IMR-90 (cell line): ENCODE measurements at regions not wholly inside any gene's neighbourhood (a gene's known extent, or its start where the extent isn't known, plus 50 kb on each side); places are given as distances from the start of the nearest gene placed in this dataset.

Experiments
- ATAC-seq: fragments of 200-7000 bp; cut with Tn5 transposase; 2 replicates; pipeline ENCODE4 v1.9.1; 2020; ENCODE audit warnings: low read depth, mild to moderate bottlenecking, moderate library complexity
- BruUV-seq: library from RNA; stranded (reverse); fragments of 400-500 nt; replicated peaks from 2 replicates; lab custom pipeline; 2021; lab: Mats Ljungman, UMichigan
- CTCF ChIA-PET: fragments of 300-600 bp; formaldehyde crosslinking; extraction: SDS; loops from one replicate; lab custom pipeline; 2021; ENCODE audit warnings: antibody characterized with exemption; lab: Yijun Ruan, JAX
- POLR2A ChIA-PET: fragments of 300-600 bp; sonication (Branson Sonifier 250); formaldehyde crosslinking; loops from one replicate; lab custom pipeline; 2022; ENCODE audit warnings: antibody characterized with exemption; ENCODE audit not compliant: unreplicated experiment; lab: Charles Lee
- DNase-seq: peaks from one replicate; pipeline ENCODE4 v3.0.0; 2013
- H2AFZ ChIP-seq: replicated peaks from 2 replicates; pipeline ENCODE3; 2013; ENCODE audit warnings: low read length, mild to moderate bottlenecking; ENCODE audit not compliant: poor library complexity
- H2AK5ac ChIP-seq: 2 replicates; pipeline ENCODE4 v1.6.1; 2013; ENCODE audit warnings: low read depth, low read length, inconsistent platforms
- H2AK9ac ChIP-seq: replicated peaks from 2 replicates; pipeline ENCODE3; 2013; ENCODE audit warnings: mild to moderate bottlenecking, low read depth, low read length, moderate library complexity; ENCODE audit not compliant: poor library complexity
- H2BK120ac ChIP-seq: 2 replicates; pipeline ENCODE4 v1.6.1; 2013; ENCODE audit warnings: low read depth, low read length, inconsistent platforms
- H2BK15ac ChIP-seq: 3 replicates; pipeline ENCODE4 v1.6.1; 2013; ENCODE audit warnings: low read depth, low read length, inconsistent platforms
- H2BK20ac ChIP-seq: 2 replicates; pipeline ENCODE4 v1.6.1; 2013; ENCODE audit warnings: low read depth, mild to moderate bottlenecking, inconsistent platforms, low read length, moderate library complexity
- H2BK5ac ChIP-seq: 2 replicates; pipeline ENCODE4 v1.6.1; 2013; ENCODE audit warnings: mild to moderate bottlenecking, low read depth, low read length, inconsistent platforms; ENCODE audit not compliant: poor library complexity, severe bottlenecking
- H3K14ac ChIP-seq: replicated peaks from 2 replicates; pipeline ENCODE4 v1.6.1; 2013; ENCODE audit warnings: low read depth, low read length, inconsistent platforms
- H3K18ac ChIP-seq: 2 replicates; pipeline ENCODE4 v1.6.1; 2013; ENCODE audit warnings: low read depth, low read length, control low read depth
- H3K23ac ChIP-seq: 2 replicates; pipeline ENCODE4 v1.6.1; 2013; ENCODE audit warnings: low read depth, low read length, inconsistent platforms
- H3K27ac ChIP-seq: 2 replicates; pipeline ENCODE4 v1.5.1; 2013; ENCODE audit warnings: mild to moderate bottlenecking, control low read depth, low read length; ENCODE audit not compliant: insufficient read depth
- H3K27me3 ChIP-seq: 2 replicates; pipeline ENCODE4 v1.6.1; 2013; ENCODE audit warnings: low read length; ENCODE audit not compliant: control insufficient read depth, insufficient read depth
- H3K36me3 ChIP-seq: 2 replicates; pipeline ENCODE4 v1.6.1; 2013; ENCODE audit warnings: low read length, mixed read lengths; ENCODE audit not compliant: control insufficient read depth, insufficient read depth
- H3K4ac ChIP-seq: 2 replicates; pipeline ENCODE4 v1.6.1; 2013; ENCODE audit warnings: low read depth, low read length, inconsistent platforms
- H3K4me1 ChIP-seq: 2 replicates; pipeline ENCODE4 v1.6.1; 2013; ENCODE audit warnings: low read length, mixed read lengths; ENCODE audit not compliant: control insufficient read depth, insufficient read depth
- H3K4me2 ChIP-seq: 2 replicates; pipeline ENCODE4 v1.6.1; 2013; ENCODE audit warnings: low read depth, mild to moderate bottlenecking, control low read depth, low read length, moderate library complexity
- H3K4me3 ChIP-seq: 2 replicates; pipeline ENCODE4 v1.5.1; 2013; ENCODE audit warnings: low read depth, mild to moderate bottlenecking, control low read depth, low read length, moderate library complexity; ENCODE audit not compliant: insufficient read depth
- H3K56ac ChIP-seq: 2 replicates; pipeline ENCODE4 v1.6.1; 2013; ENCODE audit warnings: low read length, inconsistent platforms; ENCODE audit not compliant: insufficient read depth; ENCODE audit errors: extremely low read depth
- H3K79me1 ChIP-seq, 2 experiments: 2 replicates each; pipeline ENCODE4 v1.6.1; 2013; ENCODE audit warnings: low read length in 2 of 2, inconsistent platforms in 1 of 2, low read depth in 1 of 2
- H3K9ac ChIP-seq: 2 replicates; pipeline ENCODE4 v1.6.1; 2013; ENCODE audit warnings: low read depth, low read length, control low read depth
- H3K9me1 ChIP-seq: 2 replicates; pipeline ENCODE4 v1.6.1; 2013; ENCODE audit warnings: low read length, inconsistent platforms; ENCODE audit not compliant: insufficient read depth
- H3K9me3 ChIP-seq: 2 replicates; pipeline ENCODE4 v1.6.1; 2013; ENCODE audit warnings: low read length; ENCODE audit not compliant: control insufficient read depth, insufficient read depth
- H4K20me1 ChIP-seq: 2 replicates; pipeline ENCODE4 v1.6.1; 2013; ENCODE audit warnings: low read length, inconsistent platforms; ENCODE audit not compliant: insufficient read depth
- H4K5ac ChIP-seq: 2 replicates; pipeline ENCODE4 v1.6.1; 2013; ENCODE audit warnings: mild to moderate bottlenecking, low read depth, low read length, control low read depth
- H4K8ac ChIP-seq, 2 experiments: 2 replicates each; pipeline ENCODE4 v1.6.1; 2013; ENCODE audit warnings: low read depth in 2 of 2, low read length in 2 of 2, control low read depth in 1 of 2, inconsistent platforms in 1 of 2
- H4K91ac ChIP-seq: 2 replicates; pipeline ENCODE4 v1.6.1; 2013; ENCODE audit warnings: low read depth, low read length, inconsistent platforms; ENCODE audit not compliant: insufficient read depth
- FOS ChIP-seq: fragments of 150-350 bp; IDR thresholded peaks from 2 replicates; pipeline ENCODE4 v1.6.1; 2016; ENCODE audit warnings: low read depth, low read length
- MAFK ChIP-seq: IDR thresholded peaks from 2 replicates; pipeline ENCODE4 v1.6.1; 2012; ENCODE audit warnings: low read depth, low read length, improper control_type of control experiment
- MXI1 ChIP-seq: IDR thresholded peaks from 2 replicates; pipeline ENCODE4 v1.6.1; 2012; ENCODE audit warnings: low read depth, mild to moderate bottlenecking, low read length, moderate library complexity, borderline replicate concordance
- RCOR1 ChIP-seq: IDR thresholded peaks from 2 replicates; pipeline ENCODE4 v1.6.1; 2012; ENCODE audit warnings: mild to moderate bottlenecking, low read length, improper control_type of control experiment; ENCODE audit not compliant: insufficient replicate concordance
- WGBS, 2 experiments: methylation state at CpG; one replicate each; pipeline versions ENCODE4 v1.1.5 to v1.1.7; 2013; ENCODE audit warnings: missing lambda C conversion rate in 2 of 2; ENCODE audit not compliant: insufficient read length in 1 of 2; ENCODE audit errors: extremely low coverage in 2 of 2; 5-methylcytosine and 5-hydroxymethylcytosine counted together
- dilution Hi-C: fragments of 300-500 bp; cut with HindIII; formaldehyde crosslinking; loops from one replicate; pipeline ENCODE4 v1.14.3; 2018; ENCODE audit warnings: low sequenced_read_pairs; ENCODE audit not compliant: unreplicated experiment
- in situ Hi-C: fragments of 300-500 bp; cut with MboI; formaldehyde crosslinking; loops from 3 replicates; pipeline ENCODE4 v1.14.3; 2019; ENCODE audit warnings: low sequenced_read_pairs, inconsistent platforms, mixed read lengths
- intact Hi-C: fragments of 100-400 bp; cut with micrococcal nuclease; formaldehyde crosslinking; loops from 2 replicates; pipeline ENCODE4 v1.10.0; 2022

DNA sequence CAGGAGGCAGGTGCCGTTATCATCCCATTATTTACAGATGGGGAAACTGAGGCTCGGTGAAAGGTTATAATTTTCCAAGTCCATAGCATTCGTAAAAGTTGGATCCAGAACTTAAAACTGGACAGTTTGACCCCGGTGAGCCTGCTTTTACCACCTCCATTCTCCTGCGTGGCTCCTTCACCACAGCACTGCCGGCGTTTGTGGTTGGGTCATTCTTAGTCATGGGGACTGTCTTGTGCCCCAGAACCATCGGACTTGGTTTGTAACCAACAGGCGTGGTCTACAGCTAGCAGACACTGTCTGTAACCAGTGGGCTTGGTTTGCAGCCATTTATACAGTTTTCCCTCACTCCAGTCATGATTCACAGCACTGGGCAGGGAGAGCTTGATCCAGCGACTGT, 511.3 kb downstream of the NPHP4 start:
- intact Hi-C loops, result no loop called here
- Histone ChIP-seq H3K56ac (no peak overlapping the region), H3K27ac (no peak overlapping the region), H2AK5ac (no peak overlapping the region), H2BK120ac (no peak overlapping the region), H3K18ac (no peak overlapping the region), H2AFZ (no peak overlapping the region), H3K79me1 (no peaks in the 10 kb centered on the region), H4K8ac (no peak overlapping the region), H3K36me3 (no peaks in the 10 kb centered on the region), H3K23ac (no peak overlapping the region), H4K20me1 (no peaks in the 10 kb centered on the region), H4K5ac (no peak overlapping the region), H3K4me2 (no peak overlapping the region), H3K4me3 (no peak overlapping the region), H2BK5ac (no peak overlapping the region), H2AK9ac (no peak overlapping the region), H3K4me1 (no peaks in the 10 kb centered on the region), H3K9ac (no peak overlapping the region), H3K27me3 (no peaks in the 10 kb centered on the region), H3K4ac (no peak overlapping the region), H2BK15ac (no peak overlapping the region), H2BK20ac (no peak overlapping the region), H4K91ac (no peak overlapping the region), H3K14ac (no peak overlapping the region), H3K9me3 (peaks cover 59% of the 10 kb centered on the region), H3K9me1 (no peaks in the 10 kb centered on the region)
- DNase-seq, result no peak
- ATAC-seq, result no peak
- no CpG with 5 or more reads among the region's 10 CpGs for WGBS, 2 experiments
- TF ChIP-seq RCOR1 (no peak), MAFK (no peak), MXI1 (no peak), FOS (no peak)
- ChIA-PET CTCF (interaction anchor here (1.0 kb wide), 1 partner anchor 34 kb away, joined by 3 read pairs; no protein-coding TSS in a partner anchor), POLR2A (no interaction called here)
- BruUV-seq, result no TSS peak
- in situ Hi-C loops, result no loop called here
- dilution Hi-C loops, result no loop called here
